ENCODE measurements at regions not wholly inside any gene's neighbourhood (a gene's known extent, or its start where the extent isn't known, plus 50 kb on each side); places are given as distances from the start of the nearest gene placed in this dataset.
"Not testable (repeated sequence)": the region's sequence is repeated elsewhere in the genome, so short reads cannot be mapped to it uniquely, and the experiment has no call there.

- DNase-seq = no peak
These were observed 76.2 kb upstream of the PPP2R2D start for GRCh38 chr10:131824371-131825149.

GRCh38 chr10:131825150-131825848, 75.5 kb upstream of the PPP2R2D start:
- DNase-seq = no peak

- DNase-seq = no peak
These were observed 74.7 kb upstream of the PPP2R2D start for GRCh38 chr10:131825960-131826650.

- DNase-seq = peak; percentile 6
These were observed 71.5 kb upstream of the PPP2R2D start for GRCh38 chr10:131829156-131829930.

- DNase-seq = peak; percentile 17
These were observed 70.2 kb upstream of the PPP2R2D start for GRCh38 chr10:131830446-131831130.

- peak; percentile 3 for DNase-seq
These were observed 69.2 kb upstream of the PPP2R2D start for GRCh38 chr10:131831561-131831960.

- peak; percentile 4 for DNase-seq
These were observed 68.6 kb upstream of the PPP2R2D start for GRCh38 chr10:131832056-131832685.

GRCh38 chr10:131833013-131833412, 67.8 kb upstream of the PPP2R2D start:
- no peak for DNase-seq

- peak; percentile 9 for DNase-seq
These were observed 67.2 kb upstream of the PPP2R2D start for GRCh38 chr10:131833446-131834080.

- peak; percentile 4 for DNase-seq
These were observed 66.5 kb upstream of the PPP2R2D start for GRCh38 chr10:131834152-131834810.

GRCh38 chr10:131838966-131839742, 61.7 kb upstream of the PPP2R2D start:
- peak; percentile 2 for DNase-seq

GRCh38 chr10:131839880-131840787, 60.7 kb upstream of the PPP2R2D start:
- DNase-seq = not testable (repeated sequence)

GRCh38 chr10:131840788-131841118, 60.1 kb upstream of the PPP2R2D start:
- DNase-seq = no peak

- DNase-seq = no peak
These were observed 59.6 kb upstream of the PPP2R2D start for GRCh38 chr10:131841131-131841660.

- DNase-seq = no peak
These were observed 59.1 kb upstream of the PPP2R2D start for GRCh38 chr10:131841661-131842139.

GRCh38 chr10:131842351-131843088, 58.3 kb upstream of the PPP2R2D start:
- DNase-seq = no peak

GRCh38 chr10:131843089-131843595, 57.7 kb upstream of the PPP2R2D start:
- DNase-seq = no peak

Data from right hindlimb (tissue), 1 donor.